ENCODE measurements at regions not wholly inside any gene's neighbourhood (a gene's known extent, or its start where the extent isn't known, plus 50 kb on each side); places are given as distances from the start of the nearest gene placed in this dataset.

GRCh38 chr9:13552606-13553215 lies 273.2 kb upstream of the MPDZ start:
- Histone ChIP-seq H3K27ac (no peak overlapping the region), H3K36me3 (no peaks in the 10 kb centered on the region), H3K4me3 (no peak overlapping the region), H3K27me3 (no peaks in the 10 kb centered on the region), H3K4me1 (no peaks in the 10 kb centered on the region), H3K9me3 (no peaks in the 10 kb centered on the region)
- intact Hi-C loops (cut with DNase I; ENCODE audit: low total_unique reads): no loop called here
- DNase-seq (ENCODE audit: low spot score in 2 of 2): no peak
- TF ChIP-seq POLR2A (IDR thresholded peaks at IDR 0.05): no peak
- TF ChIP-seq POLR2AphosphoS5 (IDR thresholded peaks at IDR 0.05): no peak
- no peak for TF ChIP-seq CTCF (IDR thresholded peaks at IDR 0.05)

- intact Hi-C loops (cut with DNase I; ENCODE audit: low total_unique reads): no loop called here
- Histone ChIP-seq H3K27ac (no peak overlapping the region), H3K4me1 (no peaks in the 10 kb centered on the region), H3K4me3 (no peak overlapping the region), H3K36me3 (no peaks in the 10 kb centered on the region), H3K27me3 (no peaks in the 10 kb centered on the region), H3K9me3 (no peaks in the 10 kb centered on the region)
- TF ChIP-seq POLR2A (IDR thresholded peaks at IDR 0.05) (no peak), POLR2AphosphoS5 (IDR thresholded peaks at IDR 0.05) (no peak), CTCF (IDR thresholded peaks at IDR 0.05) (no peak)
- DNase-seq (ENCODE audit: low spot score in 2 of 2): no peak
Observed at GRCh38 chr9:13550519-13550918, 271.0 kb upstream of the MPDZ start.

GRCh38 chr9:13548535-13548934 lies 269.0 kb upstream of the MPDZ start:
- no peak overlapping the region for H3K4me3 ChIP-seq
- no peaks in the 10 kb centered on the region for H3K27me3 ChIP-seq
- H3K9me3 ChIP-seq: no peaks in the 10 kb centered on the region
- TF ChIP-seq CTCF (IDR thresholded peaks at IDR 0.05): no peak
- no peak for TF ChIP-seq POLR2A (IDR thresholded peaks at IDR 0.05)
- no peak for TF ChIP-seq POLR2AphosphoS5 (IDR thresholded peaks at IDR 0.05)
- H3K4me1 ChIP-seq: no peaks in the 10 kb centered on the region
- no peak overlapping the region for H3K27ac ChIP-seq
- no peaks in the 10 kb centered on the region for H3K36me3 ChIP-seq
- no peak for DNase-seq (ENCODE audit: low spot score in 2 of 2)
- intact Hi-C loops (cut with DNase I; ENCODE audit: low total_unique reads): no loop called here

GRCh38 chr9:13535141-13535540 lies 255.6 kb upstream of the MPDZ start:
- no peak for DNase-seq (ENCODE audit: low spot score in 2 of 2)
- no peaks in the 10 kb centered on the region for H3K4me1 ChIP-seq
- no peaks in the 10 kb centered on the region for H3K36me3 ChIP-seq
- peaks cover 0 to 12% of the 10 kb centered on the region in 2 donors for H3K9me3 ChIP-seq
- intact Hi-C loops (cut with DNase I; ENCODE audit: low total_unique reads): no loop called here
- TF ChIP-seq POLR2AphosphoS5 (IDR thresholded peaks at IDR 0.05): no peak
- TF ChIP-seq CTCF (IDR thresholded peaks at IDR 0.05): no peak
- TF ChIP-seq POLR2A (IDR thresholded peaks at IDR 0.05): no peak
- H3K4me3 ChIP-seq: no peak overlapping the region
- no peaks in the 10 kb centered on the region for H3K27me3 ChIP-seq
- no peak overlapping the region for H3K27ac ChIP-seq

- Histone ChIP-seq H3K9me3 (peaks cover 0 to 12% of the 10 kb centered on the region in 2 donors), H3K36me3 (no peaks in the 10 kb centered on the region), H3K27ac (no peak overlapping the region), H3K27me3 (no peaks in the 10 kb centered on the region), H3K4me1 (no peaks in the 10 kb centered on the region), H3K4me3 (no peak overlapping the region)
- no peak for TF ChIP-seq POLR2A (IDR thresholded peaks at IDR 0.05)
- intact Hi-C loops (cut with DNase I; ENCODE audit: low total_unique reads): no loop called here
- no peak for DNase-seq (ENCODE audit: low spot score in 2 of 2)
Observed at GRCh38 chr9:13534006-13534405, 254.5 kb upstream of the MPDZ start.

- intact Hi-C loops (cut with DNase I; ENCODE audit: low total_unique reads): no loop called here
- peak overlapping the region; percentile 12 to 51 for H3K27ac ChIP-seq
- DNase-seq (ENCODE audit: low spot score in 2 of 2): no peak
- H3K4me3 ChIP-seq: no peak overlapping the region
- H3K27me3 ChIP-seq: no peaks in the 10 kb centered on the region
- H3K9me3 ChIP-seq: peaks cover 0 to 12% of the 10 kb centered on the region in 2 donors
- H3K4me1 ChIP-seq: no peaks in the 10 kb centered on the region
- TF ChIP-seq POLR2A (IDR thresholded peaks at IDR 0.05) (no peak), CTCF (IDR thresholded peaks at IDR 0.05) (no peak), POLR2AphosphoS5 (IDR thresholded peaks at IDR 0.05) (no peak)
- no peaks in the 10 kb centered on the region for H3K36me3 ChIP-seq
Observed at GRCh38 chr9:13532407-13532806, 252.9 kb upstream of the MPDZ start.
